ENCODE measurements at regions not wholly inside any gene's neighbourhood (a gene's known extent, or its start where the extent isn't known, plus 50 kb on each side); places are given as distances from the start of the nearest gene placed in this dataset.

GRCh38 chr1:55309786-55310504 lies 94.8 kb upstream of the USP24 start:
- H2AK5ac ChIP-seq (ENCODE audit: insufficient read length, low read length): no peak overlapping the region

More at GRCh38 chr1:55309786-55310504, 94.8 kb upstream of the USP24 start:
- Histone ChIP-seq H4K8ac (replicated peaks; ENCODE audit: insufficient read length, low read depth, low read length) (no peak overlapping the region), H3T11ph (ENCODE audit: low read length) (no peak overlapping the region), H3K27ac (ENCODE audit: insufficient read length, low read depth, low read length) (no peak overlapping the region), H4K5ac (ENCODE audit: insufficient read length, low read depth, low read length) (no peak overlapping the region), H2BK12ac (ENCODE audit: insufficient read length, low read depth, low read length) (no peak overlapping the region), H3K23me2 (ENCODE audit: insufficient read length, low read depth, low read length, poor library complexity, severe bottlenecking) (no peaks in the 10 kb centered on the region), H4K91ac (ENCODE audit: insufficient read length, low read depth, low read length) (no peak overlapping the region), H3K4me2 (ENCODE audit: insufficient read depth, insufficient read length, low read length) (no peak overlapping the region), H2BK5ac (ENCODE audit: insufficient read length, low read length) (no peak overlapping the region), H3K79me2 (ENCODE audit: insufficient read depth, low read length) (no peaks in the 10 kb centered on the region), H3K56ac (ENCODE audit: insufficient read length, low read depth, low read length) (no peak overlapping the region), H3K9ac (ENCODE audit: extremely low read depth, insufficient read length, low read length) (no peak overlapping the region), H3K79me1 (ENCODE audit: insufficient read depth, low read depth, low read length, poor library complexity, severe bottlenecking) (no peaks in the 10 kb centered on the region), H2BK20ac (ENCODE audit: low read depth, low read length, poor library complexity, severe bottlenecking) (no peak overlapping the region), H3K14ac (ENCODE audit: insufficient read depth, low read length) (no peak overlapping the region), H3K4ac (ENCODE audit: low read depth, low read length) (no peak overlapping the region), H3K23ac (ENCODE audit: insufficient read length, low read depth, low read length) (no peak overlapping the region), H3K18ac (ENCODE audit: insufficient read length, low read depth, low read length) (no peak overlapping the region), H2BK120ac (ENCODE audit: low read depth, low read length, poor library complexity, severe bottlenecking) (no peak overlapping the region), H4K20me1 (ENCODE audit: control insufficient read depth, insufficient read depth, insufficient read length) (no peaks in the 10 kb centered on the region), H2BK15ac (ENCODE audit: low read depth, low read length) (no peak overlapping the region), H2AFZ (ENCODE audit: low read length) (no peak overlapping the region), H3K27me3 (ENCODE audit: insufficient read depth, low read length) (no peaks in the 10 kb centered on the region), H3K9me3 (ENCODE audit: control insufficient read depth, low read depth, low read length) (no peaks in the 10 kb centered on the region), H3K4me1 (ENCODE audit: insufficient read depth, low read length) (no peaks in the 10 kb centered on the region)
- H3K9me3 Mint-ChIP-seq: no peaks in the 10 kb centered on the region
- WGBS (ENCODE audit: extremely low coverage, insufficient read length, low lambda C conversion rate): no CpG with 5 or more reads among the region's 18 CpGs
- DNase-seq: no peak
- no peak for TF ChIP-seq CTCF (conservative IDR thresholded peaks at IDR 0.05)
- H3K4me3 Mint-ChIP-seq: no peak overlapping the region
- no peaks in the 10 kb centered on the region for H3K36me3 Mint-ChIP-seq (ENCODE audit: insufficient read depth in 1 of 3, low read depth in 3 of 3)
- no peak overlapping the region for H3K27ac Mint-ChIP-seq
- H3K4me1 Mint-ChIP-seq: peaks cover 0 to 12% of the 10 kb centered on the region in 2 experiments; a peak in 2 of 4 replicates
- H3K27me3 Mint-ChIP-seq (ENCODE audit: low read depth): peaks cover 6% of the 10 kb centered on the region

All from H9 (cell line).